HG03457 (cell line): ENCODE measurements at regions not wholly inside any gene's neighbourhood (a gene's known extent, or its start where the extent isn't known, plus 50 kb on each side); places are given as distances from the start of the nearest gene placed in this dataset.
A peak's percentile ranks its signal among the peaks of the same experiment; 100 is the strongest.
"Not testable (repeated sequence)": the region's sequence is repeated elsewhere in the genome, so short reads cannot be mapped to it uniquely, and the experiment has no call there.

ENCODE experiments used
- ATAC-seq: cut with Tn5 transposase; IDR thresholded peaks from one replicate; pipeline ENCODE4 v1.9.1; 2021; ENCODE audit warnings: moderate number of reproducible peaks; ENCODE audit not compliant: unreplicated experiment

GRCh38 chr14:106698620-106699267 lies 1172.4 kb downstream of the TMEM121 start:
- not testable (repeated sequence) for ATAC-seq

DNA sequence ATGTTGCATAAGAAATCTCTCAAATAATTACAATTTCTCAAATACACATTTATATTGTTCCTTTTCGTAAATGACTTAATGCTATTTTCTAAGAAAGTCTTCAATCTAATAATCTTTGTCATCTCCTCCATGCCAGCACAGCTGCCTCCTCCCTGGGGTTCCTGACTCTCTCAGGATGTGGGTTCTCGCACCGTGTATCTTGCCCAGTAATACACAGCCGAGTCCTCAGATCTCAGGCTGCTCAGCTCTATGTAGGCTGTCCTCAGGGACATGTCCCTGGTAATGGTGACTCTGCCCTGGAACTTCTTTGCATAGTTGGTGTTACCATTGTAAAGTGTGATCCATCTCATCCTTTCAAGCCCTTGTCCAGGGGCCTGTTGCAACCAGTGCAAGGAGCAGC lies 1177.3 kb downstream of the TMEM121 start:
- not testable (repeated sequence) for ATAC-seq

DNA sequence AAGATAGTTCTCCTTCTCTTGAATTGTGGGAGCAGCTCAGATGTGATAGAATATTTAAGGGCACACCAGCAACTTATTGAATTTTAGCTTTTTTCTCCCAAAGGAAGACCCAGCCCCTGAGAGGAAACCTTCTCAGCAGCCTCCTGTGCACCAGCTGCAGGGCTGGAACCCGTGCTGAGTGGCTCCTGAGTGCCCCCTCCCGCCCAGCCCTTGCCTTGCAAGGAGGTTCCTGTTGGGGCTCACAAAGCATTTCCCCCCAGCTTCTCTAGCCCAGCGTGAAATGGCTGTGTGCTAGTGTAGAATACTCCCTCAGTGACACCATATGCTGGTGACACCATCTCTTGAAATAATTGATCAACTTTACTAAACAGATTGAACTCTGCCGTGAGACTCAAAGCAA lies 1180.1 kb downstream of the TMEM121 start:
- ATAC-seq = not testable (repeated sequence)

- ATAC-seq = not testable (repeated sequence)
Measured at GRCh38 chr14:106710187-106710586, 1183.8 kb downstream of the TMEM121 start.

DNA sequence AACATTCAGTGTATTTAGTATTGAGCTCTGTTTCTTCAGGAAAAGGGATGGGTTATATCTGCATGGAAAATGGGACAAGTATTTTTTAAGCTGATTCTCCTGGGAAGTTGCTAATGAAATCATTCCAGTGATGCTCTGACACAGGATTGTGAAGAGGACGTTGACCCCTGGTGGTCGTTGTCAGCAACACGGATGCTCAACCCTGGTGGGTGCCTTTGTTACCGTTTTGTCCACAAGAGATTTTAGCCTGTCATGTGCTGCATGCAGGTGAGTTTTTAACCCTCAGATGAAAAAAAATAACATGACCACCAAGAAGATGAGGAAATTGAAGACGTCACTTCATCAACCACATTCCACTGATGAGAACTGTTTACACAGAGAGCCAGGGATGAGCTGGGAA lies 1186.1 kb downstream of the TMEM121 start:
- ATAC-seq = not testable (repeated sequence)

- peak; percentile 61 for ATAC-seq
Measured at GRCh38 chr14:106714446-106715428, 1188.4 kb downstream of the TMEM121 start.

DNA sequence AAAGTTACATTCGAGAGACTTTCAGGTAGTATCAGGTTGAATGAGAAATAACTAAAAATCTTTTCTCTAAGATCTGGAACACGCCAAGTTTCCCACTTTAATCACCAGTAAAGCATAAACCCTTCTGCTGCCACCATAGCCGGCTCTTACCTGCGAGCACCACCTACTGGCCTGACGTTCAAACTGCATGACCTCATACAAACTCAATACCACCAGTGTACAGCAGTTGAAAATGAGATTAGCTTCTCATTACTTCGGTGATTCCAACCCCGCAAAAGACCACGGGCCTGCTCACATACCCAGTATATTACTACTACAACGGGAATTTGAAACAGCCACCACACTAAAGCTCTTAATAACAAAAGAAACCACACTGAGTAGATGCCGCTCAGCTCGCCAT lies 1191.2 kb downstream of the TMEM121 start:
- not testable (repeated sequence) for ATAC-seq

DNA sequence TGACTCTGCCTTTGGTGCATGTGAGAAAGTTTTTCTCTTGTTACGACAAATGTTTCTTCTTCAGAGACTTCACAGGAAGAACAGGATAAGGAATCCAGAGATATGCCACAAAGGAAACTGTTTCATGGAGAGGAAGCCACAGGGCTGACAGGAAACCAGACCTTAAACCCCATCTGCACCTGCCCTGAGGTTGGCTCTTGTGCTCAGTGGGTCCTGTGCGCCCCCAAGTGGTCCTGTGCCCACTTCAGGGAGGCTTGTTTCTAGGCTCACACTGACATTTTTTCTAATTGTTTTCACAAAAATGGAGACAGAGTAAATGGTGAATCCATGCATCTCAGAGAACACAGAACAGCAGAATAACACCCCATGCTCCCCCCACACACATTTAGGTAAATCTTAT lies 1193.5 kb downstream of the TMEM121 start:
- not testable (repeated sequence) for ATAC-seq

DNA sequence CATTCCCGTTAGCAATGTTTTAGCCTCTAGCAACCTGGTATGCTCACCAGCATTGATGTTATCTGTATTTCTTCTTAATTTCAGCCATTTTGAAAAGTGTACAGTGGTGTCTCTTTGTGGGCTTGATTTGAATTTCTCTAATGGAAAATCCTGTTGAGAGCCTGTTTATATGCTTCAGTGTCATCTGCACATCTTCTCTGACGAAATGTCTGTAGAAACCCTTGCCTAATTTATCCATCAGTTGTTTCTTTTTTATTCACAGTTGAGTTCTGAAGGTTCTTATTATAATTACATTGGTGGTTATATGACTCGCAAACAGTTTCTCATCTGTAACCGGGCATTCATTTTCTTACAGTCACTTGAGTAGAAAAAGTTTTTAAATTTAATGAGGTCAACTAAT lies 1195.5 kb downstream of the TMEM121 start:
- not testable (repeated sequence) for ATAC-seq

DNA sequence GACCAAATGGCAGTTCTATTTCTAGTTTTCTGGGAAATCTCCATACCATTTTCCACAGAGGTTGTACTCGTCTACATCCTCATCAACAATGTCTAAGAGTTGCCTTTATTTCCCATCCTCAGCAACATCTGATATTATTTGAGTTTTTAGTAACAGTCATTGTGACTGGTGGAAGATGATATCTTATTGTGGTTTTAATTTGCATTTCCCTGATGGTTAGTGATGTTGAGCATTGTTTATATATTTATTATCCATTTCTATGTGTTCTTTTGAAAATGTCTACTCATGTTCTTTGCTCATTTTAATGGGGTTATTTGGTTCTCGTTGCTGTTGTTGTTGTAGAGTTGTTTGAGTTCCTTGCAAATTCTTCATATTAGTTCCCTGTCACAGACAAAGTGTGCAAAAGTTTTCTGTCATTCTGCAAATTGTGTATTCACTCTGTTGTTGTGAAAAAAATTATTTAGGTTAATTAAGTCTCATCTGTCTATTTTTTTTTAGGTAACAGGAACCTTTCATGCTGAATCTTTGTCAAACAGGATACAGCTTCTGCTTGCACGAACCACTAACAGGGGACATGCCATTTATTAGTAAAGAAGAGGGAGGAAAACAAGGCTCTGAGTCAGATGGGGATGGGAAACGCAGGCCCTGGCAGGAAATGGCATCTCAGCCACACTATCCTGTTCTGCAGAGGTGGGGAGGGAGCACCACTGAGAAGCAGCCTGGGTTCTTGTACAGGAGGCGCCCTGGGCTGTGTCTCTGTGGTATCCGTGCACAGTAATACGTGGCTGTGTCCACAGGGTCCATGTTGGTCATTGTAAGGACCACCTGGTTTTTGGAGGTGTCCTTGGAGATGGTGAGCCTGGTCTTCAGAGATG lies 1196.7 kb downstream of the TMEM121 start:
- not testable (repeated sequence) for ATAC-seq

DNA sequence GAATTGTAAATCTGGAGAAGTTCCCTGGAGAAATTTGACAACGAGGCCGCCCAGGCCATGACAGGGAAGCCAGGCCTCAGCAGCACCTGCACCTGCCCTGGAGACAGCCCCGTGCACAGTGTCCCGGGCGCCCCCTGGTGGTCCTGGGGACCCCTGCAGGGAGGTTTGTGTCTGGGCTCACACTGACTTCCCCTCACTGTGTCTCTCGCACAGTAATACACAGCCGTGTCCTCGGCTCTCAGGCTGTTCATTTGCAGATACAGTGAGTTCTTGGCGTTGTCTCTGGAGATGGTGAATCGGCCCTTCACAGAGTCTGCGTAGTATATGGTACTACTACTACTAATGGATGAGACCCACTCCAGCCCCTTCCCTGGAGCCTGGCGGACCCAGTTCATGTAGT lies 1201.6 kb downstream of the TMEM121 start:
- ATAC-seq = not testable (repeated sequence)

DNA sequence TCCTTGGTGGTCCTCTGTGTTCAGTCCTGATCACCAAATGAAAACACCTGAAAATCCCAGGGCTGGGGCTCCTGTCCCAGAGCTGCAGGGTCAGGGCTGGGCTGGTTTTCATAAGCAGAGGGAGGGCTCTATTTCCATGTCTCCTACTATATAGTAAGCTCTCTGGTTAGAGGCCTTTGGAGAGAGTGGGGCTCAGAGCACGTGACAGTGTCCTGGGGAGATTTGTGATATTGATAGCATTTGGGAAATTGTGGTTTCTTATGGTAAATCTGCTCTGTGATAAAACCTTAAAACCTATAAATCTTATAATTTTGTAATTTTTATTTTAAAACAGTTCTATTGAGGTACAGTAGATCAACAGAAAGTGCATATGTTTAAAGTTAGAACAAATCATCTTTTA lies 1202.2 kb downstream of the TMEM121 start:
- ATAC-seq = no peak

- ATAC-seq = no peak
Measured at GRCh38 chr14:106729551-106729950, 1203.2 kb downstream of the TMEM121 start.

GRCh38 chr14:106733771-106734170 lies 1207.4 kb downstream of the TMEM121 start:
- no peak for ATAC-seq

GRCh38 chr14:106737021-106737420 lies 1210.6 kb downstream of the TMEM121 start:
- ATAC-seq = no peak

- no peak for ATAC-seq
Measured at GRCh38 chr14:106738075-106738474, 1211.7 kb downstream of the TMEM121 start.

- ATAC-seq = not testable (repeated sequence)
Measured at GRCh38 chr14:106738598-106739258, 1212.3 kb downstream of the TMEM121 start.

GRCh38 chr14:106741086-106741827 lies 1214.9 kb downstream of the TMEM121 start:
- not testable (repeated sequence) for ATAC-seq

- ATAC-seq = not testable (repeated sequence)
Measured at GRCh38 chr14:106745016-106745767, 1218.8 kb downstream of the TMEM121 start.
